ENCODE measurements at regions not wholly inside any gene's neighbourhood (a gene's known extent, or its start where the extent isn't known, plus 50 kb on each side); places are given as distances from the start of the nearest gene placed in this dataset.

DNA sequence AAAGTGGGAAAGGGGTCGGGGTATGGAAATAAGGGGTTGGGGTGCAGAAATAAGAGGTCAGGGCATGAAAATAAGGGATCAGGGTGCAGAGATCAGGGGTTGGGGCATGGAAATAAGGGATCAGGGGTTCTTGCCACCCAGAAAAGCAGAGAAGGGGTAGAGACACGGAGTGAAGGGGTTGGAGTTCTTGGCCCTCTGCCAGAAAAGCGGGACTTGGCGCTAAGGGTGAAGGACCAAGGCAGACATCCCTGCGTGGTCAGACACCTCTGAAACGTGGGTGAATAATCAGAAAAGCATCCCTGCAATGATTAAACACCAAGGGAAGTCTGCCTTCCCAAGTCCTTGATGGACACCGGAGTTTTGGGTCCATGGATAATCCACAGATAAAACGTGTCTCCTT, 1521.6 kb upstream of the SLC39A10 start:
- no peak for DNase-seq (ENCODE audit: low read depth, low spot score)
- no peaks in the 10 kb centered on the region for H3K36me3 ChIP-seq (ENCODE audit: control insufficient read depth, insufficient read depth, low read length)
- WGBS (ENCODE audit: insufficient coverage, insufficient read length) = no CpG with 5 or more reads among the region's 8 CpGs

DNA sequence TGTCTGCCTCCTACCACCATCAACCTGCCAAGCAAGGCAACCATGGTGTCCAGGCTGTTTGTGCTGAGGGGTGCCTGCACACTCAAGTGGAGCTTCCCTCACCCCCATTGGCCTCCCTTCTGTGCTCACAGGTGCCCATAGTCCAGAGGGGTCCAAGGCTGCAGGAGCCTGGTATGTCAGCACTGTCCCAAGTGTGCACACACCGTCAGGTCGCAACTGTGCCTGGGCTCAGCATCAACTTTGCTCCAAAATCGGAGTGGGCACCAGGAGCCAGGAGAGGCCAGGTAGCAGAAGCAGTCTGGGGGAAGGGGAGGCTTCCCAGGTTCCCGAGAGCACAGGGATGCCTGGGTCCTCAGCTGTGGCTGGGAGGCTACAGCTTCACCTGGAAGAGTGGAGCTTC, 1528.2 kb upstream of the SLC39A10 start:
- H3K4me1 ChIP-seq (ENCODE audit: control insufficient read depth, insufficient read depth, low read length) = no peaks in the 10 kb centered on the region
- no peaks in the 10 kb centered on the region for H3K27me3 ChIP-seq (ENCODE audit: control insufficient read depth, insufficient read depth, low read length)
- H3K4me3 ChIP-seq (ENCODE audit: low read length) = no peak overlapping the region
- H3K27ac ChIP-seq (ENCODE audit: low read length) = no peak overlapping the region
- DNase-seq (ENCODE audit: low read depth, low spot score) = no peak
- H3K9me3 ChIP-seq (ENCODE audit: control insufficient read depth, insufficient read depth, low read length) = no peaks in the 10 kb centered on the region; the same call in 1 of the 2 replicates
- 0 out of 2 replicates have a peak, but pooled peaks cover 2% of the 10 kb centered on the region for H3K36me3 ChIP-seq (ENCODE audit: control insufficient read depth, insufficient read depth, low read length)
- WGBS (ENCODE audit: insufficient coverage, insufficient read length) = no CpG with 5 or more reads among the region's 4 CpGs

More for the DNA sequence above, 1521.6 kb upstream of the SLC39A10 start:
- H3K4me3 ChIP-seq (ENCODE audit: low read length) = no peak overlapping the region
- no peaks in the 10 kb centered on the region for H3K27me3 ChIP-seq (ENCODE audit: control insufficient read depth, insufficient read depth, low read length)
- H3K9me3 ChIP-seq (ENCODE audit: control insufficient read depth, insufficient read depth, low read length) = no peaks in the 10 kb centered on the region; the same call in 1 of the 2 replicates
- H3K27ac ChIP-seq (ENCODE audit: low read length) = no peak overlapping the region
- H3K4me1 ChIP-seq (ENCODE audit: control insufficient read depth, insufficient read depth, low read length) = no peaks in the 10 kb centered on the region

DNA sequence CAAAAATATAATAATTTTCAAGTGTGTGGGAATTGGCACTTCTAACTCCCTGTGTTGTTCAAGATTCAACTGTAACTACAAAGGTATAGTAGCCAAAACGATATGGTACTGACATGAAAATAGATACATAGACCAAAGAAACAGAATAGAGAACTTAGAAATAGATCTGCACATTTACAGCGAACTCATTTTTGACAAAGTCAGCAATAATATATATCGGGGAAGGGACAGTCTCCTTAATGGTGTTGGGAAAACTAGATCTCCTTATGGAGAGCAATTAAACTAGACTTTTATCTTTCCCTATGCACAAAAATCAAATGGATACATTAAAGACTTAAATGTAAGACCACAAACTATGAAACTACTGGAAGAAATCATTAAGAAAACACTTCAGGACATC, 1530.6 kb upstream of the SLC39A10 start:
- no CpG with 5 or more reads among the region's 3 CpGs for WGBS (ENCODE audit: insufficient coverage, insufficient read length)
- no peaks in the 10 kb centered on the region for H3K27me3 ChIP-seq (ENCODE audit: control insufficient read depth, insufficient read depth, low read length)
- H3K27ac ChIP-seq (ENCODE audit: low read length) = no peak overlapping the region
- H3K9me3 ChIP-seq (ENCODE audit: control insufficient read depth, insufficient read depth, low read length) = no peaks in the 10 kb centered on the region; the same call in 1 of the 2 replicates
- DNase-seq (ENCODE audit: low read depth, low spot score) = no peak
- no peak overlapping the region for H3K4me3 ChIP-seq (ENCODE audit: low read length)
- H3K36me3 ChIP-seq (ENCODE audit: control insufficient read depth, insufficient read depth, low read length) = 0 out of 2 replicates have a peak, but pooled peaks cover 2% of the 10 kb centered on the region
- H3K4me1 ChIP-seq (ENCODE audit: control insufficient read depth, insufficient read depth, low read length) = no peaks in the 10 kb centered on the region

DNA sequence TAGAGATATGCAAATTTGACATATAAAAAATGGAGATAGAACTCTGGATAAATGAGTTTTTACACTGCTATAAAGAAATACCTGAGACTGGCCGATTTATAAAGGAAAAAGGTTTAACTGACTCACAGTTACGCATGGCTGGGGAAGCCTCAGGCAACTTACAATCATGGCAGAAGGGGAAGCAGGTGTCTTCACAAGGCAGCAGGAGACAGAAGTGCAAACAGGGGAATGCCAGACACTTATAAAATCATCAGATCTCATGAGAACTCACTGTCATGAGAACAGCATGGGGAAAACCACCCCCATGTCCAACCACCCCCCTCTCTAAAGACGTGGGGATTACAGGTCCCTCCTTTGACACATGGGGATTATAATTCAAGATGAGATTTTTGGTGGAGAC, 1540.2 kb upstream of the SLC39A10 start:
- no CpG with 5 or more reads among the region's 3 CpGs for WGBS (ENCODE audit: insufficient coverage, insufficient read length)
- no peak overlapping the region for H3K4me3 ChIP-seq (ENCODE audit: low read length)
- no peaks in the 10 kb centered on the region for H3K27me3 ChIP-seq (ENCODE audit: control insufficient read depth, insufficient read depth, low read length)
- no peaks in the 10 kb centered on the region for H3K36me3 ChIP-seq (ENCODE audit: control insufficient read depth, insufficient read depth, low read length)
- no peak for DNase-seq (ENCODE audit: low read depth, low spot score)
- H3K9me3 ChIP-seq (ENCODE audit: control insufficient read depth, insufficient read depth, low read length) = no peaks in the 10 kb centered on the region
- H3K4me1 ChIP-seq (ENCODE audit: control insufficient read depth, insufficient read depth, low read length) = no peaks in the 10 kb centered on the region
- H3K27ac ChIP-seq (ENCODE audit: low read length) = no peak overlapping the region

DNA sequence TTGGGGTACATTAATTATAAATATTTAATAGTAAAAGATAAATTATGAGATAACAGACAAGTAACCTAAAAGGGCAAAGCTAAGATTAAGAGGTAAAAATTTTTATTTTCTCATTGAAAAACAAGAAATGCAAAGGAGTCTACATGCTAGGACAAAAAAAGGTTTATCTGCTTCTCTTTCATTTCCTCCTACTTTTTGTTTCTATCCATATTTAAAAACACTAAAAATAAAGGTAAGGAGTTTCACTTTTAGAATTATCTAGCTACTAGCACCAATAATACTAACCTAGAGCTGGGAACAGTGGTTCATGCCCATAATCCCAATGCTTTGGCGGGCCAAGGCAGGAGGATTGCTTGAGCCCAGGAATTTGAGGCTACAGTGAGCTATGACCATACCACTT, 1551.7 kb upstream of the SLC39A10 start:
- Histone ChIP-seq H3K36me3 (ENCODE audit: control insufficient read depth, insufficient read depth, low read length) (no peaks in the 10 kb centered on the region), H3K4me3 (ENCODE audit: low read length) (no peak overlapping the region), H3K4me1 (ENCODE audit: control insufficient read depth, insufficient read depth, low read length) (no peaks in the 10 kb centered on the region), H3K9me3 (ENCODE audit: control insufficient read depth, insufficient read depth, low read length) (no peaks in the 10 kb centered on the region), H3K27me3 (ENCODE audit: control insufficient read depth, insufficient read depth, low read length) (no peaks in the 10 kb centered on the region), H3K27ac (ENCODE audit: low read length) (no peak overlapping the region)
- WGBS (ENCODE audit: insufficient coverage, insufficient read length) = no CpG with 5 or more reads among the region's 1 CpG
- DNase-seq (ENCODE audit: low read depth, low spot score) = no peak

DNA sequence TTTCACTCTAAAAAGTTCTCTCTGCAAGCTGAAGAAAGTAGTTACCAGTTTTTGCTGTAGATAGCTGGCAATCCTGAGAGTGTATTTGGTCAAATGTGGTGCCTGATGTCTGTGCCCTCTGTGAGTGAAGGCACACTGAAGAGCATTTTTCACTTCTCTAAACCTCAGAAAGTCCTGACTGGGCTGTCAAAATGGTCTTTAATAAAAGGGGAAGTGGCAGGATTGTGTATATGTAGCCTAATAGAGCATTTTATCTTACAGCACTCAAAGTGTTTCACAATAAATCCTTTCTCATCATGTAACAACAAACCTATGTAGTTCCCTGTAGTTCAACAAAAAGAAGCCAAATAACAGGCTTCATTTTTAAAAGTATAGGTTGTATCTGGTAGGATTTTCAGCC, 1552.3 kb upstream of the SLC39A10 start:
- Histone ChIP-seq H3K4me1 (ENCODE audit: control insufficient read depth, insufficient read depth, low read length) (no peaks in the 10 kb centered on the region), H3K27me3 (ENCODE audit: control insufficient read depth, insufficient read depth, low read length) (no peaks in the 10 kb centered on the region), H3K27ac (ENCODE audit: low read length) (no peak overlapping the region), H3K4me3 (ENCODE audit: low read length) (no peak overlapping the region), H3K36me3 (ENCODE audit: control insufficient read depth, insufficient read depth, low read length) (no peaks in the 10 kb centered on the region), H3K9me3 (ENCODE audit: control insufficient read depth, insufficient read depth, low read length) (no peaks in the 10 kb centered on the region)
- no peak for DNase-seq (ENCODE audit: low read depth, low spot score)

DNA sequence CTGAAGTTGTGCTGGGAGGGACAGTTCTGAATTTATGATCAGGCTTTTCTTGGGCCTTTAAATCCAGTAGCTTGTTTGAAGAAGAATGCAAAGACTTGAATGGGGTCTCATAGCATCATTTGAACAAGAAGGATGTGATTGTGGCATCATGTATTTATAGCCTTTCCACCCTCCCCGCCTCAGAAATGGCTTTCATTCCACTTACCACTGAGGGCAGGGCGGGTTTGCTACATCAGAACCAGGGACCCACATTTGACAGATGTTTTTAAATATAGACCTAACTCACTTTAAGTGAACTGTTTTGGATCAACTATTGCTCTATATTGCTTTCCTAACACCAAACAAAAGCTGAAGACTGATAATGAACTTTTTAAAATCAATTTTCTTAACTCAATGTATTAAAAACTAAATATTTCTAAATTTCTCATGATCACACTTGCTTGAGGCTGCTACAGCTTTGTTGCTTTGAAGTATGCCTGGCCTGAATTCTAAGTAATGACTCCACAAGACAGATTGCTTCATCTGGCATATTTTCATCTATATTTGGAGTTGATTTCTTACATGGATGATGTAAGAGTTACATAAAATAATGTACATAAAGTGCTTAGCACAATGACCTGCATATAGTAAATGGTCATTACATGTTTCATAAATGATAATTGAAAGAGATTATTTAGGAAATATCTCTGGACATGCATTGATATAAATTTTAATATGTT, 1552.9 kb upstream of the SLC39A10 start:
- no peak for DNase-seq (ENCODE audit: low read depth, low spot score)
- no peaks in the 10 kb centered on the region for H3K4me1 ChIP-seq (ENCODE audit: control insufficient read depth, insufficient read depth, low read length)
- H3K36me3 ChIP-seq (ENCODE audit: control insufficient read depth, insufficient read depth, low read length) = no peaks in the 10 kb centered on the region
- H3K4me3 ChIP-seq (ENCODE audit: low read length) = no peak overlapping the region
- H3K9me3 ChIP-seq (ENCODE audit: control insufficient read depth, insufficient read depth, low read length) = no peaks in the 10 kb centered on the region
- no peak overlapping the region for H3K27ac ChIP-seq (ENCODE audit: low read length)
- H3K27me3 ChIP-seq (ENCODE audit: control insufficient read depth, insufficient read depth, low read length) = no peaks in the 10 kb centered on the region
- no CpG with 5 or more reads among the region's 2 CpGs for WGBS (ENCODE audit: insufficient coverage, insufficient read length)

DNA sequence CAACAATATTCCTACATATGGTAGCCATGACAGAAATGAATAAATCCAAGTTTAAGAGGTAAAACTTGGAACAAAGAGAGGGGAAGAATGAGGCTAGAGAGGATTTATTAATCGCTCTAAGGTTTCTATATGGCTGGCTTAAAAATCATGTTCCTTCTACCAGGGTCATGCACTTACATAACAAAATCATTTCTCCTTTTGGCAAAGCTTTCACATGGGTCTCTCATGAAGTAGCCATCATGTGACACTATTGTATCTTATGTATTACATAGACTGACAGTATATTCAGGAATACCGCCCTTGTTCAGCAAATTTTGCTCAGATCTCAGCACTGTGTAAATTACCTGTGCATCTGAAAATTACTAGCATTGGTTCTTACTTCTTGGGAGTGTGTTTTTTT, 1554.5 kb upstream of the SLC39A10 start:
- H3K36me3 ChIP-seq (ENCODE audit: control insufficient read depth, insufficient read depth, low read length) = no peaks in the 10 kb centered on the region
- H3K27me3 ChIP-seq (ENCODE audit: control insufficient read depth, insufficient read depth, low read length) = no peaks in the 10 kb centered on the region
- H3K9me3 ChIP-seq (ENCODE audit: control insufficient read depth, insufficient read depth, low read length) = no peaks in the 10 kb centered on the region
- WGBS (ENCODE audit: insufficient coverage, insufficient read length) = no CpG with 5 or more reads among the region's 2 CpGs
- no peak for DNase-seq (ENCODE audit: low read depth, low spot score)
- H3K4me3 ChIP-seq (ENCODE audit: low read length) = no peak overlapping the region
- H3K4me1 ChIP-seq (ENCODE audit: control insufficient read depth, insufficient read depth, low read length) = no peaks in the 10 kb centered on the region
- no peak overlapping the region for H3K27ac ChIP-seq (ENCODE audit: low read length)

DNA sequence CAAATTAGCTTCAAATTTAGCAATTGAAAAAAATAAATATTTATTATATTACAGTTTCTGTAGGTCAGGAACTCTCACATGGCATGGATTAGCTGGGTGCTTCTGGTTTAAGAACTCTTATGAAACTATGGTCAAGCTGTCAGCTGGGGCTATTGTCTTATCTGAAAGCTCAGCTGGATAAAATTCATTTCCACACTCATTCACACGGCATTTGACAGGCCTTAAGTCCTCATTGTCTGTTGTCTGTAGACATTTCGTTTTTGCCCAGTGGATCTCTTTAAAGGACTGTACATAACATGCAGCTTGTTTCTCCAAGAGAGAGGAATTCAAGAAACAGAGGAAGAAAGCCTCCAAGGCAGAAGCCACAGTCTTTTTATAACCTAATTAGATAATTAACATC, 1556.8 kb upstream of the SLC39A10 start:
- Histone ChIP-seq H3K27me3 (ENCODE audit: control insufficient read depth, insufficient read depth, low read length) (no peaks in the 10 kb centered on the region), H3K27ac (ENCODE audit: low read length) (no peak overlapping the region), H3K4me1 (ENCODE audit: control insufficient read depth, insufficient read depth, low read length) (no peaks in the 10 kb centered on the region), H3K4me3 (ENCODE audit: low read length) (no peak overlapping the region), H3K36me3 (ENCODE audit: control insufficient read depth, insufficient read depth, low read length) (no peaks in the 10 kb centered on the region), H3K9me3 (ENCODE audit: control insufficient read depth, insufficient read depth, low read length) (no peaks in the 10 kb centered on the region)
- WGBS (ENCODE audit: insufficient coverage, insufficient read length) = no CpG with 5 or more reads among the region's 2 CpGs
- DNase-seq (ENCODE audit: low read depth, low spot score) = no peak

DNA sequence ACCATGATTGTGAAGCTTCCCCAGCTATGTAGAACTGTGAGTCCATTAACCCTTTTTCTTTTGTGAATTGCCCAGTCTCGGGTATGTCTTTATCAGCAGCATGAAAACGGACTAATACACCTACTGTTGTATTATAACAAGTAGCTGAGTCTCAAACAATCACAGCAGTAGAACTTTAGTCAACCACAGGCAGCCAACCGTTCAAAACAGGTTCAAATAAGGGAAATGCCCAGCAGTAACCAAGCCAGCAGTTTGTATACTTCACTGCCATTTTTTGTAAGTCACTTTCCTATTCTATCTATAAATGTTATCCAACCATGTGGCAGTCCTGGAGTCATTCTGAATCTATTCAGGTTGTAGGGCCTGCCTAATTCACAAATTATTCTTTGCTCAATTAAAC, 1560.6 kb upstream of the SLC39A10 start:
- DNase-seq (ENCODE audit: low read depth, low spot score) = no peak
- Histone ChIP-seq H3K4me3 (ENCODE audit: low read length) (no peak overlapping the region), H3K36me3 (ENCODE audit: control insufficient read depth, insufficient read depth, low read length) (no peaks in the 10 kb centered on the region), H3K9me3 (ENCODE audit: control insufficient read depth, insufficient read depth, low read length) (no peaks in the 10 kb centered on the region), H3K27ac (ENCODE audit: low read length) (no peak overlapping the region), H3K27me3 (ENCODE audit: control insufficient read depth, insufficient read depth, low read length) (no peaks in the 10 kb centered on the region), H3K4me1 (ENCODE audit: control insufficient read depth, insufficient read depth, low read length) (no peaks in the 10 kb centered on the region)
- WGBS (ENCODE audit: insufficient coverage, insufficient read length) = no CpG with 5 or more reads among the region's 3 CpGs

DNA sequence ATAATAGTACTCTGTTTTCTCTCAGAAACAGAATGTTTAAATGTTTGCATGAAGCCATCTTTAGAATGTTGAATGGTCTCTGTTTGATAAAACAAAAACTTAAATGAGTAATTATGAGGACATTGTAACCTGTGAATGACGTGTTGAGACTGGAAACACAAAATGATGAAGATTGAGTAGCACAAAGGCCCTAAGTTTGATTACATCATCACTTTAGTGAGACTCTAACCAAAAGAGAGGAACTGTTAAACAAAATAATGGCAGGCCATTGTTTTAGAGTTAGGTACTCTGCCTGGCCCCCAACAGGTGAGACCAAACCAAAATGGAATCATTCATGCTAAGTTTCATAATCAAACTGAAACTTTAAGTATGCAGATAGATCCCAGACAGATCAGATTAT, 1561.7 kb upstream of the SLC39A10 start:
- no peaks in the 10 kb centered on the region for H3K9me3 ChIP-seq (ENCODE audit: control insufficient read depth, insufficient read depth, low read length)
- H3K27ac ChIP-seq (ENCODE audit: low read length) = no peak overlapping the region
- no peaks in the 10 kb centered on the region; the same call in 1 of the 2 replicates for H3K4me1 ChIP-seq (ENCODE audit: control insufficient read depth, insufficient read depth, low read length)
- no peaks in the 10 kb centered on the region for H3K36me3 ChIP-seq (ENCODE audit: control insufficient read depth, insufficient read depth, low read length)
- no peaks in the 10 kb centered on the region for H3K27me3 ChIP-seq (ENCODE audit: control insufficient read depth, insufficient read depth, low read length)
- WGBS (ENCODE audit: insufficient coverage, insufficient read length) = no CpG with 5 or more reads among the region's 1 CpG
- no peak for DNase-seq (ENCODE audit: low read depth, low spot score)
- no peak overlapping the region for H3K4me3 ChIP-seq (ENCODE audit: low read length)

Measured in iPS DF 6.9 (cell line).